Myocyte (in vitro differentiated cells): ENCODE measurements at regions not wholly inside any gene's neighbourhood (a gene's known extent, or its start where the extent isn't known, plus 50 kb on each side); places are given as distances from the start of the nearest gene placed in this dataset.
"Not testable (repeated sequence)": the region's sequence is repeated elsewhere in the genome, so short reads cannot be mapped to it uniquely, and the experiment has no call there.

ENCODE experiments used
- DNase-seq: peaks from one replicate; pipeline ENCODE4 v3.0.0-alpha.2; 2012; ENCODE audit warnings: low read depth

DNA sequence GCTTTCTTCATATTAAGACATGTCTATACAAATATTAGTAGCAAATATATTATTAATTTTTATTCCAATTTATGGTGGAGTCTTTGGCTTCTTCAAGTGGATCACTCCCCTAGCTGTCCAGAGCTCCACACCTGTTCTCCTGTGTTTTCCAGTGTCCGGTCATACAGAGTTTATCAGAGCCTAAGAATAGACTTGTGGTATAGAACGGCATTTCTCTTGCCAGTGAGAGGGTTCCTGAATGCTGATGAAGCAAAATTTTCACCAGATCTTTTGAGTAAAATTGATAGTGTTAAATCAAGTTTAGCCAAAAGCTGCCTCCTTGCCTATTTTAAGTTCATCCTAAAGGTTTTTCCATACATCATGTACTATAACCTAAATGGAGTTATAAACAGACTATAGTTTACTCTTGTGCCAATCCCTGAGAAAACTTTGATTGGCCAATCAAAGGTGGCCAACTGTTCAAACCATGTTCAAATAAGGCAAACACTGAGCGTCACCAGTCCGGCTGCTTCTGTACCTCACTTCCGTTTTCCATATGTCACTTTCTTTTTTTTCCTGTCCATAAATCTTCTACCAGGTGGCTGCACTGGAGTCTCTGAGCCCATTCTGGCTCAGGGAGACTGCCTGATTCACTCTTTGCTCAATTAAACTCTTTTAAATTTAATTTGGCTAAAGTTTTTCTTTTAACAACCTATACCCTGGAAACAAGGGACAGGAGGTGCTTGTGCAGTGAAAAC is 422.7 kb upstream of the FRG2C start:
- DNase-seq = peak; percentile 65

DNA sequence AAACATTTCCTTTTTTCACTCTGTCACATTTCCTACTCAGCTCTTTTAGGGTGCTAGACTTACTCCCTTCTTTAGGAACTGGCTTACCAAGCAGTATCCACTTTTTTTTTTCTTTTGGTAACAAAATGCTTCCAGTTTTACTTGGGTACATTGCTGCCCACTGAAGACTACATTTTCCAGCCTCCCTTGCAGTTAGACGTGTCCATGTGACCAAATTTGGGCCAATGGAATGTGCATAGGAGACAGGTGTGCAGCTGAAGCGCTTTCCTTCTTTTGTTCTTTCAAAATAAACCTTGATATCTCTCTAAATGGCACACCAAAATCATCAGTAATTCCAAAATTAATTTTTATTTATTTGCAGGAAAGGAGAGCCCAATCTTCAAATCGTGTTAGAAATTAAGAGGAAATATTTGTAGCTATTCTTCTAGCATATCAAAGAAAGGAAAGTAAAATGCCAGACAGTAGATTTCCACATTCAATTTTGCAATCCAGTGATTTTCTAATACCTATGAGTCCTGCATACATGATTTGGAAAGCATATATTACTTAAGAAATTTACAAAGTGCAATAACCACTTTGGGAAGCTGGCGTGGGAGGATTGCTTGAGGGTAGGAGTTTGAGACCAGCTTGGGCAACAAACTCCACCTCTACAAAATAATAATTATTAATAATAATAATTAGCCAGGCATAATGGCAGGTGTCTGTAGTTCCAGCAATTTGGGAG is 422.0 kb upstream of the FRG2C start:
- DNase-seq = peak; percentile 13

DNA sequence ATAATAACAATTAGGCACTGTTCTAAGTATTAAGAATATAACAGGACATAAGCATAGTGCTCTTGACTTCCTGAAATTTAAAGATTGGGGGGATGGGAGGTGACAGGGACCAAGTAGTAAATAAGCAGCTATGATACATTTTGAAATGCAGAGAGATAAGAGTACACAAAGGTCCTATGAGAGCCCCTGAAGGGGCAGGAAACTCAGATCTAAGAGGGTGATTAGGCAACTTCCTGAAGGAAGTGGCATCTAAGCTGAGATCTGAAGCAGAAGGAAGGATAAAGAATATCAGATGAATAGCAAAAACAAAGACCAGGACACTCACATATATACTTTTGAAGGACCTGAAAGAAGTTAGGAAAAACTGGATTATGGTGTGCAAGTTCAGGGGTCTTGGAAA is 415.2 kb upstream of the FRG2C start:
- no peak for DNase-seq

DNA sequence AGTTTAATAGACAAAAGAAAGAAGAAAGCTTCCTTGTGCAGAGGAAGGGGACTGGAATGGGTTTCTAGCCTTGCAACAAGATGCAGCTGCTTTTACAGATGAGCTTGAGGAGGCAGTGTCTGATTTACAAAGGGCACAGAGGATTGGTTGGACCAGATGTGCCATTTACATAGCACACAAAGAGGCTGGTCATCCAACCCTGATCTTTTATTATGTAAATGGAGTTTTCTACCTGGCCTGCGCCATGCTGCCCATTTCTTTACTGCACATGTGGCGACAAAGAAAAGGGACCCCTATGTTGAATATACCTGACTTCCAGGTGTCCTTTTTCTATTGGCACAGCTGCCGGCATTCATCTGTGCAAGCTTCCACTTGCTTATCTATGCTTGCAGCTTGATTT is 409.4 kb upstream of the FRG2C start:
- no peak for DNase-seq

DNA sequence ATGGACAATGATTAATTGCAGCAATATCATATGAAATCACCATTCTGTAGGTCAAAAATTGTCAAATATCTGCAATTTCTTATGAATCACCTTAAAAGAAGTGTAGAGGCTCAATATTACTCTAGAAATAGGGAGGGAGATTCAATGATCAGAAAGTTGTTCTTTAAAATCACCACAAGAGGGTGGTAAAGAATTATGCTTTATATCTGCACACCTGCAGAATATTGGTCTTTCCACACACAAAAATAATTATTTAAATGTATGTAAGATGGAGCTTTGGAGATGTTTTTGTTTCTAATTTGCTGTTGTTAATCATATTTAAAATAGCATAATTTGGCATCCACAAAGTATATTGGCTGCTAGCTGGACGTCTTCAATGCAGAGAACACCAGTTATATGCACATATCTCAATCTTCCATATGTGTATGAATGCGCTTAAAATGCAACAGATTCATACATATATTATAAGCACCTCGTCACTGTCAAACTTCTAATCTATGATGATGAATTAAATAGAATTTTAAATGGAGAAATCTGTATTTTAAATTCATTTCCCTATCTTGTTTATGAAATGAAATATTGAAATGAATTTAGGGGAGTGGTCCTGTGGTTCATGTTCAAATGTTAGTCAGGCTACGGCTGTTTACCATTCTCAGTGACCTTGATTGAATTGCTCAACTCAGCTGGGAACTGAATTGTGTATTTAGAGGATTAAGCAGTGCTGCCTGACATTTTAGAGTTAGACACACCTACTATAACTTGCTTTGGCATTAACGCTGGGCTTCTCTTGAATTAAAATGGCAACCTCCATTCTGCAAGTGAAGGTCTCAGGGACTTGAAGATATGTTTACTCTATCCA is 405.1 kb upstream of the FRG2C start:
- peak; percentile 9 for DNase-seq

DNA sequence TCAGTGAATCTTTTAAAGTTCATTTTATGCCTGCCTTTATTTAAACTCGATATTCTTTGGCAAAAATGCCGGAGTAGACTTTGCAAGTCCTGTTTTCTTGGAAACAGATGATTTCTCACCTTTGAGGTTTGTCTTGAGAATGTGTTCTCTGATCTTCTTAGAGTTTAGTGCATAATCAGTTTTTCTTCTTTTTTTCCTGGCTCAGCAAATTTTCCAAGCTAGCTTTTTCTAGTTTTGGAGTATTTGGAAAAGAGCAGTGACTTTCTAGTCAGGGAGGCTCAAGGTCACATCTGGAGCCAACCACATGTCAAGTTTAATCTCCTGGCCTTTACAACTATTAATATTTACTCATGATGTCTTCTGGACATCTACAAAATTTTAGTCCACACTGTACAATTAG is 403.2 kb upstream of the FRG2C start:
- not testable (repeated sequence) for DNase-seq

DNA sequence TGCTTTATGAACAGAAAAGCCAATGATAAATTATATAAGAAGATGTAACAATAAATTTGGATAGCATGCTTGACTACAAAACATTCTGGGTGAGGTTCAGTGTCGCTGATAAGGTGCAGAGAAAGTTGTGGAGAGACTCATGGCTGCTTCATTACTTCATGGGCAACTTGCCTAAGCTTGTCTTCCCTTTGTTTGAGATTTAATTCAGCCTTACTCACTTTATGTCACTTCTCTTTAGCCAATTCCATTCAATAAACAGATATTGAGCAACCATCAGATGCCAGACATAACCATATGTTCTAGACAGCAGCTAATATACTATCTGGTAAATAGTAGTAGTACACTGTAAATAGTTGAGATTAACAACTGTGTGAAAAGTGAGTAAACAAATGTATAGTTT is 401.5 kb upstream of the FRG2C start:
- no peak for DNase-seq

DNA sequence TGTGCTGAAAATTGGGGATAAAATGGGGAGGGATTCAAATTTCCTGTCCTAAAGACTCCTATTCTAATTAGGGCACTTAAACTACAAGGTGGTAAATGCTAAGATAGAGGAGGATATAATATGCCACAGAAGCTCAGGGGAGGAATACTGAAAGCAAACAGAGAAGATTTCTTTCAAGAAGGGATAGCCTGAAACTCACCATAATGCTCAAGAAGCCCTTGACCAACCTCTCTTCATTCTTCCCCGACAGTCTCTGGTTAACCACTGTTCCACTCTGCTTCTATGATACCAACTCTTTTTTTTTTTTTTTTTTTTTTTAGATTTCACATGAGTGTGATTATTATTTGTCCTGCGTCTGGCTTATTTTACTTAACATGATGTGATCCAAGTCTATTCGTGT is 398.2 kb upstream of the FRG2C start:
- no peak for DNase-seq

DNA sequence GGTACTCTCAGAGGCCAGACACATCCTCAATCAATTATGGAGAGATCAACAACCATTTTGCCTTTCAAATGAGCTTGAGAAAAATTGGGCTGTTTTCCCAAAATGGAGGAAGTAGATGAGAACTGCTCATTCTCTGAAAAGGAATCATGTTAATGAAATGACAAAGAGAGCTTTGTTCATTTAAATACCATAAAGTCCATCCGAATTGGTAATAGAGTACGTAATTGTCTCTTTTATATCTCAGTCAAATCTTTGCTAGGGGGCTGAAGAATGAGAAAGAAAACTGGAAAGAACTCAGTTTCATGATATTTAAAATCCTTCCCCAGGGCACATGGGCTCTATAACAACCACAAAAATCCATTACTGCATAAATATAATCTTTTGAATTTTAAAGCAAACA is 395.6 kb upstream of the FRG2C start:
- not testable (repeated sequence) for DNase-seq

DNA sequence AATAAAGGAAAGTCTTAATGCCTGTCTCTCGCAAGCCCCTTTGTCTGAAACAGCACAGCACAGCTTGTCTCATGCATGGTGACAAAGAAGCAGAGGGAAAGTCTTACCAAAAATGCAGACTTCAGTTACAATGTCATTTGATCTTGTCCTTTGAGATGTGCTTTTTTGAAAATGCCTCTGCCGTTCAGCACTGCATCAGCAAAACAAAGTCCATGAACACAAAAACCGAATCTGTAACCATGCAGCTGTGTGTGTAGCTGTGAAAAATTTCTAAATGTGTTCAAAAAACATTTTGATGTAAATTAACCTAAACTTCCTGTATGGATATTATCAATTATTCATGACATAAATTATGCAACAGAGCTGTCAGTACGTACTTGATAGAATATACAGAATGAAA is 391.9 kb upstream of the FRG2C start:
- not testable (repeated sequence) for DNase-seq

DNA sequence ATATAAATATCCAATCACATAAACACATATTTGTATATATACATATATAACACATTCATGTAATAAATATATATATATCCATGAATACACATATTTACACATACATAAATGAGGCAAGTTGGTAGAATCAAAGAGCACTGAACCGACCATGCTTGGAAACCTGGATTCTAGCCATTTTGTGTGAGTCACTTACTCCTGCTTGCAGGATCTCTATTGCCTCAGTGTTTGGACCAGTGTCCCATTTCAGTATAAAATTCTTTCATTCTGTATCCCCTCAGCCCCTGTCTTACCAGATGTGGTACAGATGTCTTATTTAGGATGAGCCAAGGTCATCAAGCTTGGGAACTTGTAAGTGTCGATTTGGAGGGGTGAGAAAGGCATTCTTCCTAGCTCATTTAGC is 391.4 kb upstream of the FRG2C start:
- DNase-seq = peak; percentile 3

DNA sequence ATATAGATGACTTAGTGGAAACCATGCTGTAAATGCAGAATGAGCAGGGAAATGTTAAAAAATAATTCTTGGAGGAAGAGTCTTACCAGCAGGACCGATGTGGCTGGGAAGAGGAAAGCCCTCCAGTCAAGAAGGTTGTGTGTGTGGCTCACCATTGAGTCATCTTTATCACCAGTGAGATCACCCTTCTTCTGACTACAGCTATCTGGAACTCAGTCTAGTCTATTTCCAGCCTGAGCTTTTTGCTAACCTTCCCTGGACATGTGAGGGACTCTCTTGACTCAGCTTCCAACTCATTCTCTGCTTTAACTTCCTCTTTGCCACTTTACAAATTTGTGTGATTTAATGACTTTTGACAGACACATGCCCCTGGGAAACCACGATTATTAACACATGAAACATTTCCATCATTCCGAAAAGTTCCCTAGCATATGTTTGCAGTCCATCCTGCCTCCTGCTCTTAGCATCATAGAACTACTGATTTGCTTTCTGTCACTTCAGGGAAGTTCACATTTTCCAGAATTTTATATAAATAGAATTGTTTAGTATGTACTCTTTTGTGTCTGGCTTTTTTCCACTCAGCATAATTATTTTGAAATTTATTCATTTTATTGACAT is 378.5 kb upstream of the FRG2C start:
- peak; percentile 1 for DNase-seq

DNA sequence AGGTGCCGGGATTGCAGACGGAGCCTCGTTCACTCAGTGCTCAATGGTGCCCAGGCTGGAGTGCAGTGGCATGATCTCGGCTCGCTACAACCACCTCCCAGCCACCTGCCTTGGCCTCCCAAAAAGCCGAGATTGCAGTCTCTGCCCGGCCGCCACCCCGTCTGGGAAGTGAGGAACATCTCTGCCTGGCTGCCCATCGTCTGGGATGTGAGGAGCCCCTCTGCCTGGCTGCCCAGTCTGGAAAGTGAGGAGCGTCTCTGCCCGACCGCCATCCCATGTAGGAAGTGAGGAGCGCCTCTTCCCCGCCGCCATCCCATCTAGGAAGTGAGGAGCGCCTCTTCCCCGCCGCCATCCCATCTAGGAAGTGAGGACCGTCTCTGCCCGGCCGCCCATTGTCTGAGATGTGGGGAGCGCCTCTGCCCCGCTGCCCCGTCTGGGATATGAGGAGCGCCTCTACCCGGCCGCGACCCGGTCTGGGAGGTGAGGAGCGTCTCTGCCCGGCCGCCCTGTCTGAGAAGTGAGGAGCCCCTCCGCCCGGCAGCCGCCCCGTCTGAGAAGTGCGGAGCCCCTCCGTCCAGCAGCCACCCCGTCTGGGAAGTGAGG is 375.1 kb upstream of the FRG2C start:
- DNase-seq = not testable (repeated sequence)

DNA sequence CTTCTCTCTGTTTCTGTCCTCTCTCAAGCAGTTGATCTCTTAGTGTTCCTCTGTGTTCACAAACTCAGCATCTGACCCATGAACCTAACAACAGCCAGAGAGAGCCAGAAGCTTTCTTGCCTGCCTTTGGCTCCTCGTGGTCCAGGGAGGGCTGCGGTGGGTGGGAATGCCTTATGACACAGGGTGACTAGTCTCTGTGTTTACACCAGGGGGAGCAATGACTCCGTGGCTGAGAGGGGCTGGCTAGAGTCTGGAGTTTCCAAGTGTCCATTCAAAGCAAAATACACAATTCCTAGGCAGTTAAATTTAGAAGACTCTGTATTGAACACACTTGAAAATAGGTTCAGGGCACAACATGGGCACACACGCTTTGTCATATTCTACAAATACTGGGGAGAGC is 370.0 kb upstream of the FRG2C start:
- peak; percentile 44 for DNase-seq

DNA sequence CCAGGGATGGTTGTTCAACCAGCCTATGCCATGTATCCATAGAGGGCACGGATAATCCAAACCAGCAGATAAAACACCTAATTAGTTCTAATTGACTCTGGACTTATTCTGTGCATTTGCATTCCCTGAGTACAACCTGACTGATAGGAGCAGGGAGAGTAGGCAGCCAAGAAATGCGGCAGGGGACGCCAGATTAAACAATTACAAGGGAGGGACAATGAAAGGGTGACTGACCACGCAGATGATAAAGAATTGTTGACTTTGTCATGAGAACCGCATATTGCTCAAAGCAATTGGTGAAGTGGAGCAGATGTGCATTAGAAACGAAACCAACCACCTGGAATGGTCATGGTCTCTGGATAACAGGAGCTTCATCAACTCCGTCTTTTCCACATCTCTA is 369.1 kb upstream of the FRG2C start:
- DNase-seq = no peak

DNA sequence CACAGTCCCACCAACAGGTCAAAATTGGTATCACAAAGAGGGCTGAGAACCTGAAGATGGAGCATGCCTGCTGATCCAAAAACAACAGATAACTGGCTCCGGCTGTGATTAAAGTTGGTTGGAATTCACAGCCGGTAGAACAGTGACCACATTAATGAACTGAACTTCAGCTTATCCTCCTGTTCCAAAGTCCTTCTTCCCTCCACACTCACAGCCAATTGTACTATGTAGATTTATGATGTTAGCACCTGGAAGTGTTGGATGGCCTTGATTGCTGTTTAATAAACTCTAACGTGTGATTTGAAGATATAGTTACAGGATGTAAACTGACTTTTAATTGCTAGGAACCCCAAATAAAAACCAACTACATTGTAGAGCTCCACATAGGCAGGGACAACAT is 367.3 kb upstream of the FRG2C start:
- DNase-seq = no peak

DNA sequence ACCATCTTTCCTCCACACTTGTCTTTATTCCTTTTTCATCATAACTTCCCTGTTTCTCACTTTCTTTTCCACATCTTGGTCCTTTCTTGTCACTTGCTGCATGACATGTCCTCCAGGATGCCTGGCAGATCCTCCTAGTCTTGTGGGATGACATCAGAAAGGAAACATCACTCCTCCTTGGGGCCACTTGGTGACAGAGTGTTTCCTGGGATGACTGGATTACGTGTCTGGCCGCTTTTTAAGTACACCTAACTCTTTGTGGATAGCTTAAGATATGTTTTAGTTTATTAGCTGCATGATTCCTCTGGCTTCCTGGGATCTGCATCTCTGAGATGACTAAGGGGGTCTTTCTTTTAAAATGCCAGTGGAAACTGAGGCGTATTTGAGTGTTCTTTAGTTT is 363.5 kb upstream of the FRG2C start:
- DNase-seq = no peak

DNA sequence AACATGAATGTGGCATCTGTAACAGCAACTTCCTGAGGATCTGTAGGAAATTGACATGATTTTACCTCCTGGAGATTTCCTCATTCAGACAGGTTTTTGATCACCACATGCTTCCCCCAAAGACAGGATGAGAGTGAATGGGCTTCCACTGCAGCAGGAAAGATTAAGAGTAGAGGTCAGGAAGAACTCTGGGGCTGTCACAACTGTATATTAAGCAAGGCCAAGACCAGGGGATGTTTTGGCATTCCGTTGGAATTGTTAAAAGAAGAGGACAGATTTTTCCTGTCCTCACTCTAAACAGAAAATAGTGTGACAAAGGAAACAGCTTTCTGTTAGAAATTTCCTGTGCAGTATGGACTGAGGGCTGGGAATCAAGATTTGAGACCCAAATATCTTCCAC is 363.1 kb upstream of the FRG2C start:
- not testable (repeated sequence) for DNase-seq

DNA sequence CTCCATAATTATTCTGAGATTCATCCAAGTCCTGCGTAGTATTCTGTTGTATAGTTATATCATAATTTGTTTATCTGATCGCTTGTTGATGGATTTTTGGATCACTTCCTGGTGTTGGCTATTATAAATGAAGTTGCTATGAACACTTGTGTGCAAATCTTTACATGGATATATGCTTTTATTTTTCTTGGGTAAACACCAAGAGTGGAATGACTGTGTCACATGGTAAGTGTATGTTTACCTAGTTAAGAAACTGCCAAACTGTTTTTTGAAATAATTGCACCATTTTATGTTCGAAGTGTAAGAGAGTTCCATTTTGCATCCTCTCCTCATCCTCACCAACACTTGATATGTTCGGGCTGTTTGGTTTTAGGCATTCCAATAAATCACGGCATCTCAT is 360.4 kb upstream of the FRG2C start:
- DNase-seq = no peak

DNA sequence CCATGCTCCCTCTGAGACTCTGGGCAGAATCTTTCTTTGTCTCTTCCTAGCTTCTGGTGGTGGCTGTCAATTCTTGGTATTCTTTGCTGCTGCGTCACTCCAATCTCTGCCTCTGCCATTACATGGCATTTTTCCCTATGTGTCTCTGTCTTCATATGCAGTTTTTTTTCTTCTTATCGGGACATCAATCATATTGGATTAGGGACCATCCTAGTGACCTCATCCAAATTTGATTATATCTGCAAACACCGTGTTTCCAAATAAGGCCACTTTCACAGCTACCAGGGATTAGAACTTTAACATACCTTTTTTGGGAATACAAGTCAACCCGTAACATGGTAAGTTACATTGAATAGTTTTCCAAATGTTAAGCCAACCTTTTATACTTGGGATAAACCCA is 358.2 kb upstream of the FRG2C start:
- DNase-seq = no peak

DNA sequence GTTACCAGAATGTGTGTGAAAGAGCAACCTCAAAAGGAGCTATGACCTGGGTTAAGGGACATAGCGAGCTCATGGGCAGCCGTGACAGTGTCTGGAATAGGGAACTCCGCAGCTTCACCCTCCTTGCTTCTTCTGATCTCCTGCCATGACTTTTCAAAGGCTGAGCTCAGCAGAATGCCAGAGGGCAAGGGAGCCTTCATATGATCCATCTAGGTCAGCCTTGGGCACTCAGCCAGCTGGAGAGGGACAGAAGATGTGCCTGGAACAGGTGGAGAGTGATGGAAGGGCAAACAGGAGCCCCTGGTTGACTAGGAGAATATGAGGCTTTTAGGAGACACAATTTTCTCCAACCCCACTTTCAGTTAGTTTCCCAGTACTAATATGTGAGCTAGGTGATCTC is 352.8 kb upstream of the FRG2C start:
- not testable (repeated sequence) for DNase-seq
